Endothelial cell of umbilical vein (primary cell): ENCODE measurements at regions not wholly inside any gene's neighbourhood (a gene's known extent, or its start where the extent isn't known, plus 50 kb on each side); places are given as distances from the start of the nearest gene placed in this dataset.

Experiments used
- BruUV-seq: library from RNA; stranded (reverse); fragments of 400-500 nt; replicated peaks from 2 replicates; lab custom pipeline; 2021; lab: Mats Ljungman, UMichigan
- CTCF ChIA-PET: fragments of 300-600, 350-600 bp; sonication (Branson Sonifier 250); formaldehyde crosslinking; loops from one replicate; lab custom pipeline; 2021; ENCODE audit warnings: antibody characterized with exemption, inconsistent platforms; lab: Charles Lee
- POLR2A ChIA-PET: fragments of 300-600, 350-600 bp; sonication (Branson Sonifier 250); formaldehyde crosslinking; loops from one replicate; lab custom pipeline; 2021; ENCODE audit warnings: antibody characterized with exemption, inconsistent platforms; lab: Charles Lee
- DNase-seq: peaks from one replicate; pipeline ENCODE4 v3.0.0-alpha.2; 2011; ENCODE audit warnings: low read depth, low spot score
- FAIRE-seq: peaks from 2 replicates; lab custom pipeline; 2011; peaks lifted over from hg19 to GRCh38; lab: Jason Lieb, UNC
- H2AFZ ChIP-seq: 2 replicates; pipeline ENCODE4 v1.6.0; 2012; ENCODE audit warnings: low read depth, low read length, control low read depth, inconsistent platforms
- H3K27ac ChIP-seq: 2 replicates; pipeline ENCODE4 v1.5.1; 2011; ENCODE audit warnings: low read depth, mild to moderate bottlenecking, control low read depth, low read length, moderate library complexity; ENCODE audit not compliant: insufficient read depth
- H3K27me3 ChIP-seq, 2 experiments: 2 replicates each; pipeline versions ENCODE4 v1.6.0 to v1.6.1; 2011; ENCODE audit warnings: low read length in 2 of 2, mixed read lengths in 1 of 2; ENCODE audit not compliant: control insufficient read depth in 2 of 2, insufficient read depth in 2 of 2
- H3K36me3 ChIP-seq, 2 experiments: 2 replicates in 1 of 2; 3 replicates in 1 of 2; pipeline ENCODE4 v1.5.1; 2011; ENCODE audit warnings: low read length in 2 of 2, mild to moderate bottlenecking in 1 of 2, moderate library complexity in 1 of 2; ENCODE audit not compliant: control insufficient read depth in 2 of 2, insufficient read depth in 2 of 2; ENCODE audit errors: extremely low read depth in 1 of 2
- H3K4me1 ChIP-seq: 3 replicates; pipeline ENCODE4 v1.5.1; 2011; ENCODE audit warnings: mild to moderate bottlenecking, low read length; ENCODE audit not compliant: control insufficient read depth, insufficient read depth; ENCODE audit errors: extremely low read depth
- H3K4me2 ChIP-seq: 2 replicates; pipeline ENCODE4 v1.6.1; 2011; ENCODE audit warnings: low read length, control low read depth, mixed read lengths; ENCODE audit not compliant: insufficient read depth
- H3K4me3 ChIP-seq, 3 experiments: fragments of 200-600 bp in 1 of 3; sonication (generic), shearing (Covaris generic) in 1 of 3; replicated peaks in 1 of 3; 2 replicates each; pipeline ENCODE4 v1.5.1; 2011 to 2016; ENCODE audit warnings: control low read depth in 3 of 3, low read length in 3 of 3, mild to moderate bottlenecking in 2 of 3, inconsistent platforms in 1 of 3, low read depth in 1 of 3, moderate library complexity in 1 of 3; ENCODE audit not compliant: insufficient read depth in 1 of 3
- H3K79me2 ChIP-seq: 2 replicates; pipeline ENCODE4 v1.6.0; 2012; ENCODE audit warnings: low read length, inconsistent platforms; ENCODE audit not compliant: control insufficient read depth, insufficient read depth
- H3K9ac ChIP-seq: replicated peaks from 2 replicates; pipeline ENCODE3; 2011; ENCODE audit warnings: low read length, control low read depth; ENCODE audit not compliant: insufficient read depth; ENCODE audit errors: extremely low read depth
- H3K9me1 ChIP-seq: replicated peaks from 3 replicates; pipeline ENCODE4 v1.6.0; 2011; ENCODE audit warnings: mild to moderate bottlenecking, low read length; ENCODE audit not compliant: control insufficient read depth, insufficient read depth; ENCODE audit errors: extremely low read depth
- H3K9me3 ChIP-seq: replicated peaks from 2 replicates; pipeline ENCODE4 v1.5.1; 2012; ENCODE audit warnings: low read length, inconsistent platforms; ENCODE audit not compliant: control insufficient read depth, insufficient read depth
- H4K20me1 ChIP-seq: replicated peaks from 2 replicates; pipeline ENCODE3; 2011; ENCODE audit warnings: mild to moderate bottlenecking, low read length; ENCODE audit not compliant: control insufficient read depth, insufficient read depth; ENCODE audit errors: extremely low read depth
- EZH2 ChIP-seq: IDR thresholded peaks from 2 replicates; pipeline ENCODE4 v1.6.1; 2012; ENCODE audit warnings: borderline replicate concordance, low read depth, mild to moderate bottlenecking, moderate library complexity, low read length, inconsistent platforms; ENCODE audit not compliant: severe bottlenecking
- FOS ChIP-seq: IDR thresholded peaks from 2 replicates; pipeline ENCODE4 v1.6.1; 2011; ENCODE audit warnings: mild to moderate bottlenecking, low read length, moderate library complexity, borderline replicate concordance; ENCODE audit not compliant: insufficient read depth
- GATA2 ChIP-seq: IDR thresholded peaks from 2 replicates; pipeline ENCODE4 v1.7.0; 2011; ENCODE audit warnings: low read depth, mild to moderate bottlenecking, moderate library complexity, mixed read lengths, low read length; ENCODE audit not compliant: insufficient read length, insufficient read depth
- JUN ChIP-seq: IDR thresholded peaks from 2 replicates; pipeline ENCODE4 v1.6.1; 2011; ENCODE audit warnings: borderline replicate concordance, low read depth; ENCODE audit not compliant: insufficient read length, insufficient read depth
- MYC ChIP-seq: IDR thresholded peaks from one replicate; pipeline ENCODE4 v1.6.1; 2011; ENCODE audit warnings: mild to moderate bottlenecking, low read depth, low read length
- POLR2A ChIP-seq: IDR thresholded peaks from 2 replicates; pipeline ENCODE4 v1.6.1; 2012; ENCODE audit warnings: low read depth, mild to moderate bottlenecking, control low read depth, low read length
- POLR2AphosphoS5 ChIP-seq: IDR thresholded peaks from 2 replicates; pipeline ENCODE4 v1.6.1; 2012; ENCODE audit warnings: low read depth, mild to moderate bottlenecking, control low read depth, low read length, moderate library complexity; ENCODE audit not compliant: insufficient read depth
- dilution Hi-C: fragments of 300-500 bp; cut with MboI; formaldehyde crosslinking; loops from one replicate; pipeline ENCODE4 v1.15.0; 2019; ENCODE audit warnings: low sequenced_read_pairs; ENCODE audit not compliant: extremely low pct_ligation_motif_present
- intact Hi-C: fragments of 100-400 bp; cut with micrococcal nuclease; formaldehyde crosslinking; loops from one replicate; pipeline ENCODE4 v1.10.0; 2022
- TF ChIP-seq, protein P1 (sequence below), 2 donors: IDR thresholded peaks; 1 replicate in 1 of 2; 2 replicates in 1 of 2; pipeline ENCODE4 v1.5.1; 2011; ENCODE audit warnings: low read length in 2 of 2, mild to moderate bottlenecking in 2 of 2, moderate library complexity in 2 of 2, control low read depth in 1 of 2, inconsistent platforms in 1 of 2, low read depth in 1 of 2; ENCODE audit not compliant: insufficient read depth in 1 of 2; ENCODE audit errors: extremely low read depth in 1 of 2
- TF ChIP-seq, protein P2 (sequence below): IDR thresholded peaks from 2 replicates; pipeline ENCODE4 v1.6.1; 2011; ENCODE audit not compliant: insufficient read depth, insufficient read length

DNA sequence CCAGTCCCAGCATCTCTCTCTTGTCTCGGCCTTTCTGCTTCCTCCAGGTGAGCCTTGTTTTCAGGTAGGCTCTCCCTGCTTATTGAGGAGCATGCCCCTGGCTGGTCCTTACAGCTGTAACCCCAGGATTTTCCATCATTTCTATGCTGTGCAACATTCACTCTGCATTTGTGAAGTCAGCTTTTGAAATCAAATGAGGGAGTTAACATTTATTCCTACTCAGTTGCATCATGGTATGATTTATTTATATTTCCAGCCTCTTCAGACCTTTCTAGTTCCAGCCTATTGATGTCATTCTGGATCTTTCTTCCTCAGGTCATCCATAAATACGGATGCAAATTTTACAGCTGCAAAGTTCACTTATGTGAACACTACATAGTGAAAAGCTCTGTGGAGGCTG lies 755.6 kb downstream of the TYW1 start:
- CTCF ChIA-PET = no interaction called here
- FAIRE-seq = no peak

DNA sequence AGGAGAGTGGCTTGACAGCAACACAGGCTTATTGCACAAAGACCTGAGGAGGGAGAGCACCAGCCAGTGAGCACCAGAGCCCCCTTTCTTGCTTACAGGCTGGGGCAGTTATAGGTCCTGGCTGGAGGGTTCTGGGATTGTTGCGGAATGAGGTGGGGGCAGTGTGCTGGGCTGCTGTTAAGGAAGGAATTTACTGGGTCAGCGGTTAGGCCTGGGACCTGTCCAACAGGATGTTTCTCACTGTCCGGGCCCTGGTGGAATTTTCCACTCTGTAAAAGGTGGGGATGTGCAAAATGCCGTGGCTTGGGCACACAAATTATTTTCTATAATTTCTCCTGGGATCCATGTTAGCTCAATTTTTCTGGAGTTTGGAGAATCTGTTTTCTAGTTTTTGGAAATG lies 757.3 kb downstream of the TYW1 start:
- dilution Hi-C loops = no loop called here
- CTCF ChIA-PET = no interaction called here
- H3K4me1 ChIP-seq = no peaks in the 10 kb centered on the region
- no peak overlapping the region for H3K4me3 ChIP-seq
- no peaks in the 10 kb centered on the region for H3K9me3 ChIP-seq
- TF ChIP-seq, protein P1, sequence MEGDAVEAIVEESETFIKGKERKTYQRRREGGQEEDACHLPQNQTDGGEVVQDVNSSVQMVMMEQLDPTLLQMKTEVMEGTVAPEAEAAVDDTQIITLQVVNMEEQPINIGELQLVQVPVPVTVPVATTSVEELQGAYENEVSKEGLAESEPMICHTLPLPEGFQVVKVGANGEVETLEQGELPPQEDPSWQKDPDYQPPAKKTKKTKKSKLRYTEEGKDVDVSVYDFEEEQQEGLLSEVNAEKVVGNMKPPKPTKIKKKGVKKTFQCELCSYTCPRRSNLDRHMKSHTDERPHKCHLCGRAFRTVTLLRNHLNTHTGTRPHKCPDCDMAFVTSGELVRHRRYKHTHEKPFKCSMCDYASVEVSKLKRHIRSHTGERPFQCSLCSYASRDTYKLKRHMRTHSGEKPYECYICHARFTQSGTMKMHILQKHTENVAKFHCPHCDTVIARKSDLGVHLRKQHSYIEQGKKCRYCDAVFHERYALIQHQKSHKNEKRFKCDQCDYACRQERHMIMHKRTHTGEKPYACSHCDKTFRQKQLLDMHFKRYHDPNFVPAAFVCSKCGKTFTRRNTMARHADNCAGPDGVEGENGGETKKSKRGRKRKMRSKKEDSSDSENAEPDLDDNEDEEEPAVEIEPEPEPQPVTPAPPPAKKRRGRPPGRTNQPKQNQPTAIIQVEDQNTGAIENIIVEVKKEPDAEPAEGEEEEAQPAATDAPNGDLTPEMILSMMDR (IDR thresholded peaks at IDR 0.05; ENCODE audit: extremely low read depth in 1 of 2, insufficient read depth in 1 of 2, low read depth in 1 of 2, low read length in 2 of 2) = no peak
- TF ChIP-seq POLR2A = no peak
- TF ChIP-seq MYC = no peak
- TF ChIP-seq GATA2 = no peak
- TF ChIP-seq POLR2AphosphoS5 = no peak
- TF ChIP-seq JUN = no peak
- TF ChIP-seq FOS = no peak
- no peak for TF ChIP-seq EZH2
- TF ChIP-seq, protein P2, sequence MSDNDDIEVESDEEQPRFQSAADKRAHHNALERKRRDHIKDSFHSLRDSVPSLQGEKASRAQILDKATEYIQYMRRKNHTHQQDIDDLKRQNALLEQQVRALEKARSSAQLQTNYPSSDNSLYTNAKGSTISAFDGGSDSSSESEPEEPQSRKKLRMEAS = no peak
- no peaks in the 10 kb centered on the region for H4K20me1 ChIP-seq
- FAIRE-seq (no peak), DNase-seq (no peak)
- no peak overlapping the region for H3K4me2 ChIP-seq
- H3K9ac ChIP-seq = no peak overlapping the region
- POLR2A ChIA-PET = no interaction called here
- no peaks in the 10 kb centered on the region for H3K79me2 ChIP-seq
- no peak overlapping the region for H3K27ac ChIP-seq
- intact Hi-C loops = no loop called here
- BruUV-seq = no TSS peak
- no peak overlapping the region for H2AFZ ChIP-seq
- H3K27me3 ChIP-seq = no peaks in the 10 kb centered on the region
- H3K36me3 ChIP-seq = no peaks in the 10 kb centered on the region
- no peaks in the 10 kb centered on the region for H3K9me1 ChIP-seq

More for the DNA sequence above, 755.6 kb downstream of the TYW1 start:
- no peaks in the 10 kb centered on the region for H3K79me2 ChIP-seq
- no peak overlapping the region for H3K27ac ChIP-seq
- BruUV-seq = no TSS peak
- intact Hi-C loops (no loop called here), dilution Hi-C loops (no loop called here)
- no peaks in the 10 kb centered on the region for H4K20me1 ChIP-seq
- H3K9ac ChIP-seq = no peak overlapping the region
- no peak overlapping the region for H3K4me3 ChIP-seq
- DNase-seq = no peak
- H3K27me3 ChIP-seq = no peaks in the 10 kb centered on the region
- H3K9me3 ChIP-seq = no peaks in the 10 kb centered on the region
- H3K36me3 ChIP-seq = no peaks in the 10 kb centered on the region
- no peaks in the 10 kb centered on the region for H3K9me1 ChIP-seq
- TF ChIP-seq, protein P1 (IDR thresholded peaks at IDR 0.05; ENCODE audit: extremely low read depth in 1 of 2, insufficient read depth in 1 of 2, low read depth in 1 of 2, low read length in 2 of 2) = no peak
- H2AFZ ChIP-seq = no peak overlapping the region
- H3K4me1 ChIP-seq = no peaks in the 10 kb centered on the region
- H3K4me2 ChIP-seq = no peak overlapping the region
- POLR2A ChIA-PET = no interaction called here
